ENCODE measurements at regions not wholly inside any gene's neighbourhood (a gene's known extent, or its start where the extent isn't known, plus 50 kb on each side); places are given as distances from the start of the nearest gene placed in this dataset.

- H3K4me1 ChIP-seq: no peaks in the 10 kb centered on the region
- DNase-seq (ENCODE audit: low spot score in 2 of 2): no peak
- no peak overlapping the region for H3K4me3 ChIP-seq
- no peak for TF ChIP-seq CTCF (IDR thresholded peaks at IDR 0.05)
- TF ChIP-seq POLR2A (IDR thresholded peaks at IDR 0.05): no peak
- TF ChIP-seq POLR2AphosphoS5 (IDR thresholded peaks at IDR 0.05): no peak
- intact Hi-C loops (cut with DNase I; ENCODE audit: low total_unique reads): no loop called here
- H3K27ac ChIP-seq: no peak overlapping the region
- H3K9me3 ChIP-seq: no peaks in the 10 kb centered on the region
- H3K36me3 ChIP-seq: no peaks in the 10 kb centered on the region
- no peaks in the 10 kb centered on the region for H3K27me3 ChIP-seq
Observed at GRCh38 chr18:41693008-41693407, 262.0 kb upstream of the PIK3C3 start.

GRCh38 chr18:41690332-41691127 lies 264.5 kb upstream of the PIK3C3 start:
- Histone ChIP-seq H3K4me1 (no peaks in the 10 kb centered on the region), H3K27me3 (no peaks in the 10 kb centered on the region), H3K27ac (no peak overlapping the region), H3K9me3 (no peaks in the 10 kb centered on the region), H3K4me3 (no peak overlapping the region), H3K36me3 (no peaks in the 10 kb centered on the region)
- intact Hi-C loops (cut with DNase I; ENCODE audit: low total_unique reads): no loop called here
- no peak for DNase-seq (ENCODE audit: low spot score in 2 of 2)
- no peak for TF ChIP-seq CTCF (IDR thresholded peaks at IDR 0.05)
- no peak for TF ChIP-seq POLR2A (IDR thresholded peaks at IDR 0.05)
- no peak for TF ChIP-seq POLR2AphosphoS5 (IDR thresholded peaks at IDR 0.05)

GRCh38 chr18:41687138-41687537 lies 267.9 kb upstream of the PIK3C3 start:
- intact Hi-C loops (cut with DNase I; ENCODE audit: low total_unique reads): no loop called here
- H3K4me3 ChIP-seq: no peak overlapping the region
- TF ChIP-seq POLR2AphosphoS5 (IDR thresholded peaks at IDR 0.05) (no peak), POLR2A (IDR thresholded peaks at IDR 0.05) (no peak), CTCF (IDR thresholded peaks at IDR 0.05) (no peak)
- H3K27ac ChIP-seq: no peak overlapping the region
- H3K9me3 ChIP-seq: peaks cover 0 to 6% of the 10 kb centered on the region in 2 donors
- no peak for DNase-seq (ENCODE audit: low spot score in 2 of 2)
- no peaks in the 10 kb centered on the region for H3K4me1 ChIP-seq
- H3K36me3 ChIP-seq: no peaks in the 10 kb centered on the region
- no peaks in the 10 kb centered on the region for H3K27me3 ChIP-seq

GRCh38 chr18:41681138-41681880 lies 273.7 kb upstream of the PIK3C3 start:
- intact Hi-C loops (cut with DNase I; ENCODE audit: low total_unique reads): no loop called here
- no peak for TF ChIP-seq POLR2A (IDR thresholded peaks at IDR 0.05)
- no peak for TF ChIP-seq CTCF (IDR thresholded peaks at IDR 0.05)
- no peak for DNase-seq (ENCODE audit: low spot score in 2 of 2)
- Histone ChIP-seq H3K4me1 (no peaks in the 10 kb centered on the region), H3K27me3 (no peaks in the 10 kb centered on the region), H3K9me3 (peaks cover 0 to 6% of the 10 kb centered on the region in 2 donors), H3K36me3 (no peaks in the 10 kb centered on the region), H3K27ac (no peak overlapping the region), H3K4me3 (no peak overlapping the region)

GRCh38 chr18:41674506-41674905 lies 280.5 kb upstream of the PIK3C3 start:
- no peaks in the 10 kb centered on the region for H3K27me3 ChIP-seq
- no peak overlapping the region for H3K27ac ChIP-seq
- H3K4me1 ChIP-seq: no peaks in the 10 kb centered on the region
- intact Hi-C loops (cut with DNase I; ENCODE audit: low total_unique reads): no loop called here
- DNase-seq (ENCODE audit: low spot score in 2 of 2): no peak
- no peak overlapping the region for H3K4me3 ChIP-seq
- H3K9me3 ChIP-seq: no peaks in the 10 kb centered on the region
- H3K36me3 ChIP-seq: no peaks in the 10 kb centered on the region
- no peak for TF ChIP-seq CTCF (IDR thresholded peaks at IDR 0.05)
- TF ChIP-seq POLR2A (IDR thresholded peaks at IDR 0.05): no peak
- TF ChIP-seq POLR2AphosphoS5 (IDR thresholded peaks at IDR 0.05): no peak
